SJCRH30 (cell line): ENCODE measurements at regions not wholly inside any gene's neighbourhood (a gene's known extent, or its start where the extent isn't known, plus 50 kb on each side); places are given as distances from the start of the nearest gene placed in this dataset.

ENCODE experiments used
- DNase-seq, 2 experiments: peaks; one replicate each; pipeline ENCODE4 v3.0.0-alpha.2; 2015 to 2020
- H3K27ac ChIP-seq: fragments of 250-450 bp; sonication (Bioruptor Pico); 2 replicates; pipeline ENCODE4 v1.5.1; 2020; ENCODE audit warnings: mild to moderate bottlenecking, moderate library complexity
- H3K27me3 ChIP-seq: fragments of 250-450 bp; sonication (Bioruptor Pico); 2 replicates; pipeline ENCODE4 v1.5.1; 2020; ENCODE audit warnings: mild to moderate bottlenecking, moderate library complexity
- H3K36me3 ChIP-seq: fragments of 250-450 bp; sonication (Bioruptor Pico); 2 replicates; pipeline ENCODE4 v1.5.1; 2020; ENCODE audit warnings: mild to moderate bottlenecking, moderate library complexity
- H3K4me1 ChIP-seq: fragments of 250-450 bp; sonication (Bioruptor Pico); 2 replicates; pipeline ENCODE4 v1.5.1; 2020; ENCODE audit warnings: mild to moderate bottlenecking, moderate library complexity
- H3K4me3 ChIP-seq: fragments of 250-450 bp; sonication (Bioruptor Pico); 2 replicates; pipeline ENCODE4 v1.5.1; 2020; ENCODE audit warnings: mild to moderate bottlenecking, moderate library complexity
- H3K9me3 ChIP-seq: fragments of 250-450 bp; sonication (Bioruptor Pico); replicated peaks from 2 replicates; pipeline ENCODE4 v1.5.1; 2020; ENCODE audit warnings: mild to moderate bottlenecking, moderate library complexity

- no peaks in the 10 kb centered on the region for H3K9me3 ChIP-seq
- H3K4me1 ChIP-seq = peaks cover 7% of the 10 kb centered on the region; the same call in 1 of the 2 replicates
- H3K36me3 ChIP-seq = no peaks in the 10 kb centered on the region
- peaks cover 9% of the 10 kb centered on the region; the same call in 1 of the 2 replicates for H3K27me3 ChIP-seq
- H3K4me3 ChIP-seq = no peak overlapping the region
- H3K27ac ChIP-seq = no peak overlapping the region
- DNase-seq = no peak
Observed at GRCh38 chr2:58633613-58634365, 392.7 kb upstream of the FANCL start.

- peaks cover 9% of the 10 kb centered on the region; the same call in 1 of the 2 replicates for H3K27me3 ChIP-seq
- no peak for DNase-seq
- H3K4me3 ChIP-seq = no peak overlapping the region
- H3K9me3 ChIP-seq = no peaks in the 10 kb centered on the region
- no peak overlapping the region for H3K27ac ChIP-seq
- peaks cover 7% of the 10 kb centered on the region; the same call in 1 of the 2 replicates for H3K4me1 ChIP-seq
- no peaks in the 10 kb centered on the region for H3K36me3 ChIP-seq
Observed at GRCh38 chr2:58631986-58632385, 390.9 kb upstream of the FANCL start.

- DNase-seq = no peak
- H3K27ac ChIP-seq = no peak overlapping the region
- H3K4me1 ChIP-seq = peaks cover 7% of the 10 kb centered on the region; the same call in 1 of the 2 replicates
- H3K27me3 ChIP-seq = peaks cover 9% of the 10 kb centered on the region; the same call in 1 of the 2 replicates
- no peak overlapping the region for H3K4me3 ChIP-seq
- no peaks in the 10 kb centered on the region for H3K36me3 ChIP-seq
- no peaks in the 10 kb centered on the region for H3K9me3 ChIP-seq
Observed at GRCh38 chr2:58629545-58630119, 388.5 kb upstream of the FANCL start.

DNA sequence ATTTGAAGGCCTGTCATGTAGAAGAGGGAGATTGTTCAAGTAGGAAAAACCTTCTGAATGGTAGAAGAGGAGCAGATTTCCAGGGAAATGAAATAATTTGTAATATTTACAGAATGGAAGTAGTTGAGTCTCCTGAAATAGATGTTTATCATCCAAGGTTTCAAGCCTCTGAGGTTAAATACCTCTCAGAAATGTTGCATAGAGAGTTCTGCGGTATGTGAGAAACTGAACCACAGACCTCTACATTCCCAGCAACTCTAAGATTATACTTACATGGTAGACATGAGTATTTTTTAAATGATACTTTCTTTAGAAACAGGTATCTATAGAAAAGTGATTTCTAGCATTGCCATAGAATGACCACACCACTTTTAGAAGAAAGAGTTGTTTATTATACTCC lies 379.8 kb upstream of the FANCL start:
- Histone ChIP-seq H3K4me1 (no peaks in the 10 kb centered on the region), H3K27me3 (no peaks in the 10 kb centered on the region; the same call in 1 of the 2 replicates), H3K4me3 (no peak overlapping the region), H3K36me3 (no peaks in the 10 kb centered on the region), H3K9me3 (no peaks in the 10 kb centered on the region), H3K27ac (no peak overlapping the region)
- DNase-seq = no peak

- H3K9me3 ChIP-seq = no peaks in the 10 kb centered on the region
- no peak overlapping the region for H3K27ac ChIP-seq
- no peak overlapping the region for H3K4me3 ChIP-seq
- no peaks in the 10 kb centered on the region; the same call in 1 of the 2 replicates for H3K27me3 ChIP-seq
- DNase-seq = no peak
- no peaks in the 10 kb centered on the region for H3K4me1 ChIP-seq
- H3K36me3 ChIP-seq = no peaks in the 10 kb centered on the region
Observed at GRCh38 chr2:58620093-58620492, 379.0 kb upstream of the FANCL start.

DNA sequence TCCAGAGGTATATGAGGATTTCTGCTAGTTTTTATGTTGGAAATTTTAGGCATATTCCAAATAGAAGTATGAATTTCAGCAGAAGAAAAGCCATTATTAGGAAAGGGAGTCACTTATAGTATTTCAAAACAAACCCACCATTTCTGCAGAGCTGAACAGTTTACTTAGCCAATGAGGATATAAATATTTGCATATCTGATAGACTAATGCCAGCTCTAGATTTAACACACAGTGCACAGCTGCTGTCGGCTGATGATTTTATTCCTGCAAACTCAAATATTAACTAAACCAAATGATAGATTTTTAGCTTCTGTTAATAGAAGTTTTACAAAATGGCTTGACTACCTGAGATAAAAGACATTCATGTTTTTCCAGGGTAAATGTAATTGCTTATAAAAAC lies 375.8 kb upstream of the FANCL start:
- no peaks in the 10 kb centered on the region for H3K4me1 ChIP-seq
- no peak overlapping the region for H3K4me3 ChIP-seq
- H3K27me3 ChIP-seq = no peaks in the 10 kb centered on the region; the same call in 1 of the 2 replicates
- H3K36me3 ChIP-seq = no peaks in the 10 kb centered on the region
- no peak overlapping the region for H3K27ac ChIP-seq
- no peaks in the 10 kb centered on the region for H3K9me3 ChIP-seq
- DNase-seq = no peak

GRCh38 chr2:58614219-58614618 lies 373.1 kb upstream of the FANCL start:
- no peaks in the 10 kb centered on the region for H3K36me3 ChIP-seq
- no peak for DNase-seq
- H3K27me3 ChIP-seq = no peaks in the 10 kb centered on the region; the same call in 1 of the 2 replicates
- no peaks in the 10 kb centered on the region for H3K4me1 ChIP-seq
- no peak overlapping the region for H3K27ac ChIP-seq
- H3K4me3 ChIP-seq = no peak overlapping the region
- no peaks in the 10 kb centered on the region for H3K9me3 ChIP-seq

DNA sequence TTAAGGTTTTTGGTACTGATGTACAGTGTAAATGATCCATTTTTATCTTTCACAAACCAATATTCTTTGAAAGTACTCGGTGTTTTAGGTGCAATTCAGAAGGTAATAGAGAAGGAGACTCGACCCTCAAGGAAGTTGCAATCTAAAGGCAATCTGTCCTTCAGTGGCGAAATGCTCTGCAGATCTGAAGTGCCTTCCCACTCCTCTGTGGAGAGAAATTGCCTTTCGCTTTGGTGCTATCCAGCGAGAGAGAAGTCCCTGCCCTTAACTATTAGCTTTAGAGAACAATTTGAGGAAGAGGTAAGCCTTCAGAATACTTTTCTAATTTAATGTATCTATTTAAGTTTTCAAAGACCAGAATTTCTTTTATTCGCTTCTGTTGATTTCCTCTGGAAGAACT lies 371.8 kb upstream of the FANCL start:
- H3K4me3 ChIP-seq = no peak overlapping the region
- DNase-seq = no peak
- no peaks in the 10 kb centered on the region; the same call in 1 of the 2 replicates for H3K27me3 ChIP-seq
- no peaks in the 10 kb centered on the region for H3K9me3 ChIP-seq
- no peaks in the 10 kb centered on the region for H3K36me3 ChIP-seq
- H3K4me1 ChIP-seq = no peaks in the 10 kb centered on the region
- H3K27ac ChIP-seq = no peak overlapping the region

DNA sequence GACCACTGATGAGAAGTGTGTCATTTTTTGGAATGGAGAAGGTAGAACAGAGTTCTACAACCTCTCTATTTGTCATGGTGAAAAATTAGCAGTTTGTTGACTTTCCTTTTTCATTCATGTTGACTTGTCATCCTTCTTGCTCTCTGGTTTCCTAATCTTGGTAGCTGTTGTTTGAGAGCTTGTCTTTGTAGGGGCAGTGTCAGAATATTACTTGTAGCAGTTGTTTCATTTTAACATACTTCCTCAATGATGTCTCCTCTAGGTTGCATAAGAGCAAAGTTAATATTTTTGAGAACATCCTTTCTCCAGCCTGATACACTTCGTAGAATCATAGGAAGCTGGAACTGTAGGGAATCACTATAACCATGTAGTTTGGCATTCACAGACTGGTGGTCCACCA lies 368.2 kb upstream of the FANCL start:
- no peak overlapping the region for H3K27ac ChIP-seq
- H3K9me3 ChIP-seq = no peaks in the 10 kb centered on the region
- H3K4me1 ChIP-seq = no peaks in the 10 kb centered on the region
- H3K36me3 ChIP-seq = no peaks in the 10 kb centered on the region
- no peaks in the 10 kb centered on the region for H3K27me3 ChIP-seq
- no peak overlapping the region for H3K4me3 ChIP-seq
- no peak for DNase-seq

DNA sequence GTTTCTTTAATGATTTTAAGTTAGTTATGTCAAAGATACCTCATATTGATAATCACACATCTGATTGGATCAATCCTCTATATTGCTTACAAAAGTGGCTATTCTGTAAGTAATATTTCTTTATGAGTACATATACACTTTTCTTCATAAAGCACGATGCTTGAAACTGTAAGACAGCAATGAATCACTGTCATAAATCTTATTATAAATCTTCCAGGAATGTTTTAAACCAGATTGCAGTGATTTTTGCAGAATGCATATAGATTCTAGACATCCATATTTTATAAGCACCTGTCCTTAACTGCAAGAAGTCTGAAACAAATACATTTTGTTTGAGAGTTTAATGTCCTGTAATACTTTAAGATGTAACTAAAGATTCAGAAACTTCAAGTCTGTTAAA lies 367.0 kb upstream of the FANCL start:
- H3K27me3 ChIP-seq = no peaks in the 10 kb centered on the region
- H3K4me3 ChIP-seq = no peak overlapping the region
- H3K27ac ChIP-seq = no peak overlapping the region
- no peaks in the 10 kb centered on the region for H3K36me3 ChIP-seq
- H3K4me1 ChIP-seq = no peaks in the 10 kb centered on the region
- no peak for DNase-seq
- H3K9me3 ChIP-seq = no peaks in the 10 kb centered on the region

GRCh38 chr2:58607448-58607847 lies 366.3 kb upstream of the FANCL start:
- Histone ChIP-seq H3K36me3 (no peaks in the 10 kb centered on the region), H3K9me3 (no peaks in the 10 kb centered on the region)

GRCh38 chr2:58606799-58607198 lies 365.7 kb upstream of the FANCL start:
- Histone ChIP-seq H3K4me1 (no peaks in the 10 kb centered on the region), H3K9me3 (no peaks in the 10 kb centered on the region), H3K4me3 (no peak overlapping the region), H3K36me3 (no peaks in the 10 kb centered on the region), H3K27ac (no peak overlapping the region), H3K27me3 (no peaks in the 10 kb centered on the region)
- DNase-seq = no peak

More at GRCh38 chr2:58607448-58607847, 366.3 kb upstream of the FANCL start:
- H3K27me3 ChIP-seq = no peaks in the 10 kb centered on the region
- no peak overlapping the region for H3K27ac ChIP-seq
- H3K4me1 ChIP-seq = no peaks in the 10 kb centered on the region
- H3K4me3 ChIP-seq = no peak overlapping the region
- no peak for DNase-seq

GRCh38 chr2:58604096-58604495 lies 363.0 kb upstream of the FANCL start:
- no peak overlapping the region for H3K27ac ChIP-seq
- DNase-seq = no peak
- no peaks in the 10 kb centered on the region for H3K36me3 ChIP-seq
- H3K4me1 ChIP-seq = no peaks in the 10 kb centered on the region
- H3K9me3 ChIP-seq = no peaks in the 10 kb centered on the region
- no peak overlapping the region for H3K4me3 ChIP-seq
- no peaks in the 10 kb centered on the region for H3K27me3 ChIP-seq

GRCh38 chr2:58601017-58601416 lies 359.9 kb upstream of the FANCL start:
- Histone ChIP-seq H3K4me1 (no peaks in the 10 kb centered on the region), H3K4me3 (no peak overlapping the region), H3K27me3 (no peaks in the 10 kb centered on the region), H3K27ac (no peak overlapping the region), H3K9me3 (no peaks in the 10 kb centered on the region), H3K36me3 (no peaks in the 10 kb centered on the region)
- no peak for DNase-seq

GRCh38 chr2:58598171-58598570 lies 357.0 kb upstream of the FANCL start:
- Histone ChIP-seq H3K36me3 (no peaks in the 10 kb centered on the region), H3K27ac (no peak overlapping the region), H3K4me3 (no peak overlapping the region), H3K9me3 (no peaks in the 10 kb centered on the region), H3K27me3 (no peaks in the 10 kb centered on the region), H3K4me1 (no peaks in the 10 kb centered on the region)
- DNase-seq = no peak

DNA sequence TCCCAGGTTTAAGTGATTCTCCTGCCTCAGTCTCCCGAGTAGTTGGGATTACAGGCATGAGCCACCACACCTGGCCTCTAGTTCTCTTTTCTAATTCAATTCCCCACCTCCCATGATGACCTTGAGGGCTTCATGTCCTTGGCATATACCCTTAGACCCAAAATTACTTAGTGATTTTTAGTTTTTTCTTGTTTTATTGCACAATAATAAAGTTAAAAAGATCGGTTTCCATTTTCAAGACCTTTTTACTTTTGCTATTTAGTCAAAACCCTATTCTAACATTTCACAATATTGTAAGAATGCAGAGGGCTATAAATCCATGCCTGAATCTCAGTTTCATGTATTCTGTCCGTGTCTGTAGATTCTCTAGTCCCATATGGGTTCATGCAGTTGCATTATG lies 354.6 kb upstream of the FANCL start:
- Histone ChIP-seq H3K4me3 (no peak overlapping the region), H3K9me3 (no peaks in the 10 kb centered on the region), H3K4me1 (no peaks in the 10 kb centered on the region), H3K27me3 (no peaks in the 10 kb centered on the region), H3K36me3 (no peaks in the 10 kb centered on the region), H3K27ac (no peak overlapping the region)
- no peak for DNase-seq
